ENCODE measurements at regions not wholly inside any gene's neighbourhood (a gene's known extent, or its start where the extent isn't known, plus 50 kb on each side); places are given as distances from the start of the nearest gene placed in this dataset.

DNA sequence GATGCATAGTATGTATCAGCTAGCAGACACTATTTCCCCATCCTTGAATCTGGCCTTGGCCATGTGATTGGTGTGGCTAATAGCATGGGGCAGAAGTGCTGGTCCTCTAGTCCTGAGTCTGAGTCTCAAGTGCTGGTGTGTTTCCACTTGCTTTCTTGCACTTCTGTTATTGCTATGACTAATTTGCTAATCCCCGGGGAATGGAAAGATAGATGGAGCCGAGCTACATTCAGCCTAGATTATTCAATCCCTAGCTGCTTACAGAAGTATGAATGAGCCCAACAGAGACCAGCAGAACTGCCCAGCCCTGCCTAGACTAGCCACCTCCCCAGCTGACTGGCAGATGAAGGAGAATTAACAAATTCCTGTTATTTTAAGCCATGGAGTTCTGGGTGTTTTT, 53.2 kb upstream of the SYPL1 start:
- no peak for DNase-seq

DNA sequence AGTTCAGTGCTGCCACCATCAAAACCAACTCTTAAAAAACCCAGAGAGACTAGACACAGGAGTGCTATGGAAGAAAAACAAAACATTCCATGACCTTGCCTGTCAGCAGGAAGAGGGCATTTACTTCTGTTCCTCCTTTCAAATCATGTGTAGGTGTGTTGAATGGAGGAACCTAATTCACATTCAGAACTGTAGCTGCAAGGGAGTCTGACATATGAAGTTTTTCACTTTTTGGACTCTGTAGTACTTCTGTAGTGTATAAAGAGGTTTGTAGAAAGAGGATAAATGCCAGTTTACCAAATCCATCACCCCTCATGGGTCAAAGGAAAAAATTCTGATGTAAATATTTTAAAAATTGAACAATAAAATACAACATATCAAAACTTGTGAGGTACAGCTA, 51.1 kb upstream of the SYPL1 start:
- DNase-seq = no peak
